Head of caudate nucleus (tissue), 42 donors: ENCODE measurements at regions not wholly inside any gene's neighbourhood (a gene's known extent, or its start where the extent isn't known, plus 50 kb on each side); places are given as distances from the start of the nearest gene placed in this dataset.

Source experiments
- DNase-seq, 42 donors: peaks; one replicate each; pipeline versions ENCODE4 v3.0.0 to v3.0.0-alpha.2; 2020 to 2021; ENCODE audit warnings: mixed read lengths in 7 of 42
- intact Hi-C: fragments of 100-400 bp; cut with DNase I; formaldehyde crosslinking; loops from one replicate; pipeline ENCODE4 v1.15.0; 2022

GRCh38 chr4:95603393-95603792, 54.6 kb upstream of the UNC5C start:
- intact Hi-C loops, result no loop called here
- no peak for DNase-seq

GRCh38 chr4:95602872-95603271, 54.1 kb upstream of the UNC5C start:
- intact Hi-C loops, result no loop called here
- DNase-seq, result no peak

GRCh38 chr4:95601356-95601755, 52.6 kb upstream of the UNC5C start:
- intact Hi-C loops, result no loop called here
- DNase-seq, result no peak

GRCh38 chr4:95599777-95600400, 51.1 kb upstream of the UNC5C start:
- no peak for DNase-seq
- intact Hi-C loops, result no loop called here
